HCT116 (cell line): ENCODE measurements at regions not wholly inside any gene's neighbourhood (a gene's known extent, or its start where the extent isn't known, plus 50 kb on each side); places are given as distances from the start of the nearest gene placed in this dataset.

ENCODE experiments used
- ATAC-seq: fragments of 200-7000 bp; cut with Tn5 transposase; 2 replicates; pipeline ENCODE4 v1.9.1; 2020; ENCODE audit warnings: mild to moderate bottlenecking, moderate library complexity
- BruUV-seq: library from RNA; stranded (reverse); fragments of 400-500 nt; replicated peaks from 2 replicates; lab custom pipeline; 2021; lab: Mats Ljungman, UMichigan
- CTCF ChIA-PET: fragments of 300-600 bp; sonication (Branson Sonifier 250); formaldehyde crosslinking; loops from one replicate; lab custom pipeline; 2021; ENCODE audit warnings: antibody characterized with exemption; lab: Charles Lee
- POLR2A ChIA-PET: fragments of 300-600, 350-600 bp; sonication (Branson Sonifier 250); formaldehyde crosslinking; loops from one replicate; lab custom pipeline; 2021; ENCODE audit warnings: antibody characterized with exemption; lab: Charles Lee
- RAD21 ChIA-PET, 2 experiments: fragments of 300-600 bp; sonication (Branson Sonifier 250); formaldehyde crosslinking; loops; one replicate each; lab custom pipeline; 2023; ENCODE audit warnings: low total read pairs in 2 of 2; ENCODE audit not compliant: uncharacterized antibody in 2 of 2, unreplicated experiment in 2 of 2, low non-redundant PET in 1 of 2; lab: Charles Lee
- DNase-seq: peaks from one replicate; pipeline ENCODE4 v3.0.0-alpha.2; 2010; ENCODE audit warnings: low read depth, low spot score
- H2AFZ ChIP-seq: fragments of 200-600 bp; shearing (Covaris generic), sonication (generic); 2 replicates; pipeline ENCODE4 v1.6.1; 2017; ENCODE audit warnings: low read depth, mixed run types, mixed read lengths, antibody characterized with exemption, low read length; ENCODE audit not compliant: poor library complexity, severe bottlenecking
- H3K27ac ChIP-seq: 2 replicates; pipeline ENCODE4 v1.5.1; 2012; ENCODE audit warnings: low read depth, low read length
- H3K27me3 ChIP-seq: fragments of 200-600 bp; sonication (generic); 2 replicates; pipeline ENCODE4 v1.6.1; 2016; ENCODE audit warnings: mixed run types, low read length, mixed read lengths; ENCODE audit not compliant: insufficient read depth
- H3K36me3 ChIP-seq, 2 experiments: fragments of 200-500 bp in 1 of 2; fragments of 200-600 bp in 1 of 2; sonication (Bioruptor generic) in 1 of 2; sonication (generic) in 1 of 2; 2 replicates each; pipeline versions ENCODE4 v1.5.1 to v1.6.1; 2014 to 2016; ENCODE audit warnings: low read length in 2 of 2, inconsistent platforms in 1 of 2, mixed read lengths in 1 of 2, mixed run types in 1 of 2; ENCODE audit not compliant: insufficient read depth in 2 of 2, control insufficient read depth in 1 of 2
- H3K4me1 ChIP-seq, 2 experiments: fragments of 200-600 bp in 1 of 2; sonication (generic) in 1 of 2; 2 replicates each; pipeline versions ENCODE4 v1.5.1 to v1.6.1; 2012 to 2017; ENCODE audit warnings: low read length in 2 of 2, inconsistent platforms in 1 of 2, mild to moderate bottlenecking in 1 of 2, mixed read lengths in 1 of 2, mixed run types in 1 of 2, moderate library complexity in 1 of 2; ENCODE audit not compliant: insufficient read depth in 2 of 2, control insufficient read depth in 1 of 2
- H3K4me2 ChIP-seq: fragments of 200-600 bp; sonication (generic); 2 replicates; pipeline ENCODE4 v1.6.1; 2017; ENCODE audit warnings: mixed run types, low read length, mixed read lengths
- H3K4me3 ChIP-seq, 2 experiments: fragments of 200-600 bp in 1 of 2; sonication (generic) in 1 of 2; replicated peaks in 1 of 2; 2 replicates each; pipeline ENCODE4 v1.5.1; 2011 to 2016; ENCODE audit warnings: low read length in 2 of 2, control low read depth in 1 of 2, low read depth in 1 of 2, mild to moderate bottlenecking in 1 of 2, mixed read lengths in 1 of 2, mixed run types in 1 of 2
- H3K79me2 ChIP-seq: fragments of 200-600 bp; sonication (generic); 2 replicates; pipeline ENCODE4 v1.6.1; 2017; ENCODE audit warnings: mild to moderate bottlenecking, mixed run types, low read length, moderate library complexity, mixed read lengths; ENCODE audit not compliant: insufficient read depth
- H3K9ac ChIP-seq: fragments of 200-600 bp; sonication (generic); 2 replicates; pipeline ENCODE4 v1.6.1; 2016; ENCODE audit warnings: low read length, mixed read lengths
- H3K9me2 ChIP-seq: fragments of 200-600 bp; sonication (generic), shearing (Covaris generic); 2 replicates; pipeline ENCODE4 v1.6.1; 2017; ENCODE audit warnings: mixed run types, mild to moderate bottlenecking, moderate library complexity; ENCODE audit not compliant: insufficient read depth
- H3K9me3 ChIP-seq, 2 experiments: fragments of 200-500 bp in 1 of 2; fragments of 200-600 bp in 1 of 2; sonication (Bioruptor generic) in 1 of 2; sonication (generic) in 1 of 2; 2 replicates each; pipeline ENCODE4 v1.6.1; 2014 to 2017; ENCODE audit warnings: low read length in 2 of 2, mixed read lengths in 2 of 2, inconsistent platforms in 1 of 2, low read depth in 1 of 2, mild to moderate bottlenecking in 1 of 2, mixed run types in 1 of 2, moderate library complexity in 1 of 2; ENCODE audit not compliant: control insufficient read depth in 1 of 2, insufficient read depth in 1 of 2
- H4K20me1 ChIP-seq: fragments of 200-600 bp; sonication (generic), shearing (Covaris generic); 2 replicates; pipeline ENCODE4 v1.6.1; 2017; ENCODE audit warnings: mixed run types, mild to moderate bottlenecking, moderate library complexity; ENCODE audit not compliant: insufficient read depth
- CBX3 ChIP-seq: IDR thresholded peaks from 2 replicates; pipeline ENCODE4 v1.6.1; 2012; ENCODE audit warnings: low read depth
- CEBPB ChIP-seq: IDR thresholded peaks from 2 replicates; pipeline ENCODE4 v1.6.1; 2012; ENCODE audit warnings: low read depth
- EZH2phosphoT487 ChIP-seq: fragments of 200-600 bp; IDR thresholded peaks from 2 replicates; pipeline ENCODE4 v1.6.1; 2018; ENCODE audit warnings: antibody characterized with exemption, borderline replicate concordance
- POLR2AphosphoS5 ChIP-seq: IDR thresholded peaks from 2 replicates; pipeline ENCODE4 v1.6.1; 2011; ENCODE audit warnings: mild to moderate bottlenecking, low read depth, low read length, moderate library complexity
- RAD21 ChIP-seq: IDR thresholded peaks from 2 replicates; pipeline ENCODE4 v1.6.1; 2012; ENCODE audit warnings: low read depth, mild to moderate bottlenecking
- REST ChIP-seq: IDR thresholded peaks from 2 replicates; pipeline ENCODE4 v1.6.1; 2012; ENCODE audit warnings: low read depth
- YY1 ChIP-seq: IDR thresholded peaks from 2 replicates; pipeline ENCODE4 v1.6.1; 2011; ENCODE audit warnings: low read length, low read depth, moderate library complexity, mild to moderate bottlenecking; ENCODE audit not compliant: insufficient replicate concordance; ENCODE audit errors: extremely low read depth
- ZNF274 ChIP-seq: fragments of 200-500 bp; sonication (Bioruptor generic); IDR thresholded peaks from 2 replicates; pipeline ENCODE4 v1.6.1; 2014; ENCODE audit warnings: mild to moderate bottlenecking, low read depth, low read length, inconsistent platforms
- intact Hi-C: fragments of 100-400 bp; cut with micrococcal nuclease; formaldehyde crosslinking; loops from 2 replicates; pipeline ENCODE4 v1.10.0; 2022

- H3K4me3 ChIP-seq = no peak overlapping the region
- CTCF ChIA-PET = no interaction called here
- no peaks in the 10 kb centered on the region for H3K27me3 ChIP-seq
- no peaks in the 10 kb centered on the region for H3K9me2 ChIP-seq
- H3K79me2 ChIP-seq = no peaks in the 10 kb centered on the region
- H3K27ac ChIP-seq = no peak overlapping the region
- no peaks in the 10 kb centered on the region for H3K9me3 ChIP-seq
- no peaks in the 10 kb centered on the region for H3K36me3 ChIP-seq
- H2AFZ ChIP-seq = no peak overlapping the region
- no peaks in the 10 kb centered on the region for H3K4me1 ChIP-seq
- H3K4me2 ChIP-seq = no peak overlapping the region
- intact Hi-C loops = no loop called here
- TF ChIP-seq ZNF274 (no peak), CEBPB (no peak), YY1 (no peak), POLR2AphosphoS5 (no peak), RAD21 (no peak), EZH2phosphoT487 (no peak), REST (no peak), CBX3 (no peak)
- no peak overlapping the region for H3K9ac ChIP-seq
- DNase-seq = no peak
- BruUV-seq = no TSS peak
- ATAC-seq = no peak
- RAD21 ChIA-PET = no interaction called here
- POLR2A ChIA-PET = no interaction called here
- no peaks in the 10 kb centered on the region for H4K20me1 ChIP-seq
Observed at GRCh38 chr20:60201198-60201835, 243.1 kb downstream of the CDH26 start.
